CD4-positive, alpha-beta T cell treated with Interleukin-15 for 4 hours (primary cell): ENCODE measurements at regions not wholly inside any gene's neighbourhood (a gene's known extent, or its start where the extent isn't known, plus 50 kb on each side); places are given as distances from the start of the nearest gene placed in this dataset.

Source experiments
- DNase-seq: peaks from one replicate; pipeline ENCODE4 v3.0.0-alpha.2; 2020; ENCODE audit warnings: low spot score

GRCh38 chr20:23167431-23167830 is 81.3 kb upstream of the CD93 start:
- DNase-seq, result no peak

- DNase-seq, result no peak
Measured at GRCh38 chr20:23166563-23166962, 80.4 kb upstream of the CD93 start.

- no peak for DNase-seq
Measured at GRCh38 chr20:23165964-23166363, 79.8 kb upstream of the CD93 start.

GRCh38 chr20:23165307-23165750 is 79.2 kb upstream of the CD93 start:
- no peak for DNase-seq

- DNase-seq, result no peak
Measured at GRCh38 chr20:23164176-23164601, 78.1 kb upstream of the CD93 start.

GRCh38 chr20:23163562-23163961 is 77.4 kb upstream of the CD93 start:
- no peak for DNase-seq

GRCh38 chr20:23162887-23163286 is 76.8 kb upstream of the CD93 start:
- DNase-seq, result no peak

GRCh38 chr20:23161968-23162696 is 76.0 kb upstream of the CD93 start:
- DNase-seq, result no peak

GRCh38 chr20:23161244-23161891 is 75.2 kb upstream of the CD93 start:
- DNase-seq, result no peak

- DNase-seq, result no peak
Measured at GRCh38 chr20:23160536-23161243, 74.6 kb upstream of the CD93 start.

- no peak for DNase-seq
Measured at GRCh38 chr20:23159947-23160318, 73.8 kb upstream of the CD93 start.

- DNase-seq, result no peak
Measured at GRCh38 chr20:23159256-23159946, 73.3 kb upstream of the CD93 start.

GRCh38 chr20:23157734-23158133 is 71.6 kb upstream of the CD93 start:
- no peak for DNase-seq

GRCh38 chr20:23156842-23157423 is 70.8 kb upstream of the CD93 start:
- no peak for DNase-seq

- DNase-seq, result no peak
Measured at GRCh38 chr20:23156170-23156841, 70.2 kb upstream of the CD93 start.

- DNase-seq, result no peak
Measured at GRCh38 chr20:23155141-23155590, 69.0 kb upstream of the CD93 start.

GRCh38 chr20:23153696-23154341 is 67.7 kb upstream of the CD93 start:
- no peak for DNase-seq

- no peak for DNase-seq
Measured at GRCh38 chr20:23152902-23153301, 66.8 kb upstream of the CD93 start.

GRCh38 chr20:23152308-23152892 is 66.3 kb upstream of the CD93 start:
- no peak for DNase-seq

GRCh38 chr20:23151885-23152284 is 65.8 kb upstream of the CD93 start:
- no peak for DNase-seq
